ENCODE measurements at regions not wholly inside any gene's neighbourhood (a gene's known extent, or its start where the extent isn't known, plus 50 kb on each side); places are given as distances from the start of the nearest gene placed in this dataset.

DNA sequence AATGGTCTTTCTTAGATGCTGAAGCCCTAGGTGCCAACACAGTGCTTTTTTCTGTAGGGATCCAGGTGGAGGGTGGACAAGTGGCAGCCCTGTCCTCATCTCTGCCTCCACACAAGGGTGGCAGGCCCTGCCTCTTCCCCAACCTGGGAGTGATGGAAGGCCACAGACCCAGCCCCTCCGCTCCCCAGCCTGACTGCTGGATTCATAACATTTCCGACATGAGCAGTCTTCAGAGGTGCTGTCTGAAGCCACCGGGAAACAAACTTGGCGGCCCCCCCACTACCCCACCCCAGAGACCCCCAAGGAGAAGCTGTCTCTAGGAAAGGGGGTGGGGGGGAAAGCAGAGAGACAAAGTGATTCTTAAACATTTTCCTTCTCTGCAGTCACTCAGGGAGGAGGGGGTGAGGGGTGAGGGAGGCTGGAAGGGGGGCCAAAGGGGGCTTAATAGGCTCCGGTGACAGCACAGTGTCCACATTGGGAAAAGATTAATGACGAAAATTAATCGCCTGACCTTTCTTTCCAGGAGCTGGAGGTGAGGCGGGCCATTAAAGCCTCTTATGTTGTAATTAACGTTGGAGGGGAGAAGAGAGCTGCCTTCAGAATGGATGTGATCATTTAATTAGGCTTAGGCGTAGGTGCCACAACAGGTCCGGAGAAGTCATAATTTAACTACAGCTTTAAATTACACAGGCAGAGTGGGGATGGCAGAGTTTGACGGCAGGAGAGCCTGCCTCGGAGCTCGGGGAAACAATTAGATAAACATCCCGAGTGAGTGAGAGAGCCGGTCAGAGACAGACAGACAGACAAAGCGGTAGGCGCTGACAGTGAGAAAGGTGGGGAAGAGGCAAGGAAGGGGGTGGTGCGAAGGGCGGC is 76.8 kb upstream of the FOXP4 start:
- DNase-seq (ENCODE audit: low read depth): no peak

DNA sequence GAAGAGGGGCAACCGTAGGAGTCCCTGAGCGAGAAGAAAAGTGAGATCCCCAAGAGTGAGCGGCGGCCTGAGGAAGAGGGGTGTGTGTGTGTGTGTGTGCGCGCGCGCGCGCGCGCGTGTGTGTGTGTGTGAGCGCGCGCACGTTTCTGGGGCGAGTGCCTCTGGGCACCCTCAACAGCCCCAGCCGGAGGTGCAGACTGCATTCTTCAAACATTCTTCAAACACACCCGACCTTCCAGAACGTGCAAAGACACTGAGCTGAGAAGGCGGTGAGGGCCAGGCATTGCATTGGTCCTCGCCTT is 76.2 kb upstream of the FOXP4 start:
- peak overlapping the region; percentile 14 for H3K4me3 ChIP-seq (ENCODE audit: low read depth, low read length)
- no peak for TF ChIP-seq CTCF (conservative IDR thresholded peaks at IDR 0.05; ENCODE audit: low read depth, low read length)
- no peak for DNase-seq (ENCODE audit: low read depth)

More for the DNA sequence above, 76.8 kb upstream of the FOXP4 start:
- TF ChIP-seq CTCF (conservative IDR thresholded peaks at IDR 0.05; ENCODE audit: low read depth, low read length): no peak
- peak overlapping the region; percentile 14 for H3K4me3 ChIP-seq (ENCODE audit: low read depth, low read length)

GRCh38 chr6:41470331-41471063 is 75.7 kb upstream of the FOXP4 start:
- TF ChIP-seq CTCF (conservative IDR thresholded peaks at IDR 0.05; ENCODE audit: low read depth, low read length): no peak
- peak overlapping the region; percentile 14 for H3K4me3 ChIP-seq (ENCODE audit: low read depth, low read length)
- no peak for DNase-seq (ENCODE audit: low read depth)

DNA sequence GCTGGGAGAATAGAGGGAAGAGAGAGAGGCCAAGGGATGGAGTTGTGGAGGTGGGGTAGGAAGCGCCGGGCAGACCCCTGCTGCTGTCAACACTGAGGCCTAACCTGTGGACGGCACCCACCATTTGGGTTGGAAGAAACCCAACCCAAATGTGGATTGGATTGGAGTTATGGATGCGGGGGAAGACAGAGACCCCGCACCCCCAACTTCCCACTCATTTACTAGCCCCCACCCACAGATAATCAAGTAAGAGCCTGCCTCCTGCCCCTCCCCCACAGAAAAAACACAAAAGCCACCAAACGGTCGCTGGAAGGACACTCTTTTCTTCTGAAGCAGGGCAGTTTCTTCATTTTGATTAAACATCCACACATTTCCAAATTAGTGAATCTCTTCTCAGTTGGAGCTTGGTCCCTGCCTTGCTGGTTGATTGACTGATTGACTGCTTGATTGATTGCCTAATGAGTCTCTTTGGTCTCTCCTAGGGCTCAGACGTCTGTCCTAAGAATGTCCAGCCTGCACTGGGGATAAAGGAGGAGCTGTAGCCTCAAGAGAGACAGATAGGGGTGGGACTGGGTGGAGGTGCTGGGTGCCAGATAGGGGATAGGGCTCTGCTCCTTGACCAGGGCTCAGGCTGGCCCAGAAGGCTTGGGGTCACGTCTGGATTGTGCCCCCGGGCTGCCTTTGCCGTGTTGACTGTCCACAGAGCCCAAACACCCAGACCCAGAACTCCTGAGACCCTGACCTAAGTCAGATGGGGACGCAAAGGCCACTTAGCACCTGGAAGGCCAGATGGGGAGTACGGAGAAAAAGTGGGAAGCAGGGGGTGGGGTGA is 74.9 kb upstream of the FOXP4 start:
- no peak for TF ChIP-seq CTCF (conservative IDR thresholded peaks at IDR 0.05; ENCODE audit: low read depth, low read length)

GRCh38 chr6:41474213-41474933 is 71.8 kb upstream of the FOXP4 start:
- H3K4me3 ChIP-seq (ENCODE audit: low read depth, low read length): no peak overlapping the region
- no peak for TF ChIP-seq CTCF (conservative IDR thresholded peaks at IDR 0.05; ENCODE audit: low read depth, low read length)

More for the DNA sequence above, 74.9 kb upstream of the FOXP4 start:
- DNase-seq (ENCODE audit: low read depth): no peak
- no peak overlapping the region for H3K4me3 ChIP-seq (ENCODE audit: low read depth, low read length)

DNA sequence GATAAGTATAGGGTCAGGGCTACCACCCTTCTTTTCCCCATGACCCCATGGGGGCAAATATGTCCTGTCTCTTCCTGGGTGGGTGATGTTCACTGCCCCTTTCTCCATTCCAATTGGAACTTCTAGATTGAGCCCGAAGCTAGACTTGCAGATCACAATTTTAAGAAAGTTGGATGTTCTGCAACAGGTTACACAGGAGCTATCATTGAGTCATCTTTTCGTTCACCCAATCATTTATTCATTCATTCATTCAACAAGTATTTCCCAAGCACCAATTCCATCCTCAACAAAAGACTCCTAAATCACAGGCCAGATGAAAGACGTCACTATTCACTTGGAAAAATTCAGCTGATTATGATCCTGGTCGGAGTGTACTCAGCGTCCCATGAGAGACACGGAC is 71.0 kb upstream of the FOXP4 start:
- no peak overlapping the region for H3K4me3 ChIP-seq (ENCODE audit: low read depth, low read length)
- DNase-seq (ENCODE audit: low read depth): no peak
- TF ChIP-seq CTCF (conservative IDR thresholded peaks at IDR 0.05; ENCODE audit: low read depth, low read length): no peak

More at GRCh38 chr6:41474213-41474933, 71.8 kb upstream of the FOXP4 start:
- no peak for DNase-seq (ENCODE audit: low read depth)
